Progenitor cell of endocrine pancreas (in vitro differentiated cells): ENCODE measurements at regions not wholly inside any gene's neighbourhood (a gene's known extent, or its start where the extent isn't known, plus 50 kb on each side); places are given as distances from the start of the nearest gene placed in this dataset.

Experiments
- DNase-seq: peaks from one replicate; pipeline ENCODE4 v3.0.0; 2021; ENCODE audit warnings: low spot score; ENCODE audit not compliant: unreplicated experiment
- H3K27ac Mint-ChIP-seq: 2 replicates; pipeline ENCODE4 v1.8.0; 2021; ENCODE audit warnings: mild to moderate bottlenecking, moderate library complexity, mixed read lengths
- H3K27me3 Mint-ChIP-seq: 2 replicates; pipeline ENCODE4 v1.8.0; 2021; ENCODE audit warnings: mixed read lengths
- H3K36me3 Mint-ChIP-seq: 2 replicates; pipeline ENCODE4 v1.8.0; 2022; ENCODE audit warnings: mixed read lengths; ENCODE audit not compliant: insufficient read depth
- H3K4me1 Mint-ChIP-seq: 2 replicates; pipeline ENCODE4 v1.8.0; 2021; ENCODE audit warnings: low read depth, mixed read lengths
- H3K4me3 Mint-ChIP-seq: 2 replicates; pipeline ENCODE4 v1.8.0; 2021; ENCODE audit warnings: low read depth, mild to moderate bottlenecking, moderate library complexity, mixed read lengths
- H3K9me3 Mint-ChIP-seq: 2 replicates; pipeline ENCODE4 v1.8.0; 2021; ENCODE audit warnings: low read depth, mixed read lengths
- CTCF ChIP-seq: fragments of 200-600 bp; sonication (generic); IDR thresholded peaks from one replicate; pipeline ENCODE4 v1.5.0; 2021; ENCODE audit warnings: antibody characterized with exemption, mild to moderate bottlenecking; ENCODE audit not compliant: unreplicated experiment

DNA sequence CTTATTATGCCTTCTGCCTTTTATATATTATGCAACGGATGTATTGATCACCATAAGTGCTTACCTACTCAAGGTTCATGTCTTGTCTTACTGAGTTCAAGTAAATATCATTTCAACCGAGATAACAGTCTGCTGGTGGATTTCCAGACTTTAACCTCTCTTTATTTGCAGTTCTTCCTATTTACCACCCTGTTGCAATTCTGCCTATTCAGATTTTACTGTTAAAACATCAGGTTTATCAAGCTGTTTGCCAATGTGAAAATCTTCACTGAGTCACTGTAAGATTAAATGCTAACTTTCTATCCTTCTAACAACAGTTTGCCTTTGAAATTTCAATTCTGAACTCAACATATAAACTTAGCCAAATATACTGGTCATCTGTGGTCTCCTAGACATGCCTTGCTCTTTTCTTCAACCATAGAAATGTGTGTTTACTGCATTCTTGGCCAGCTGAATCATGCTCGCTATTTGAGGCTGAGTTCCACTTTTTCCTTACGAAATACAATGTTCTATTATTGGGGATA lies 471.7 kb upstream of the RORB start:
- Mint-ChIP-seq H3K4me3 (no peak overlapping the region), H3K27ac (no peak overlapping the region), H3K4me1 (peaks cover 7% of the 10 kb centered on the region), H3K9me3 (peaks cover 2% of the 10 kb centered on the region), H3K27me3 (no peaks in the 10 kb centered on the region), H3K36me3 (no peaks in the 10 kb centered on the region)
- no peak for TF ChIP-seq CTCF
- no peak for DNase-seq

GRCh38 chr9:74032421-74032820 lies 464.7 kb upstream of the RORB start:
- Mint-ChIP-seq H3K4me1 (peaks cover 2% of the 10 kb centered on the region), H3K9me3 (no peaks in the 10 kb centered on the region), H3K27ac (no peak overlapping the region), H3K36me3 (no peaks in the 10 kb centered on the region), H3K4me3 (no peak overlapping the region), H3K27me3 (no peaks in the 10 kb centered on the region)
- DNase-seq: no peak
- TF ChIP-seq CTCF: no peak

GRCh38 chr9:74035786-74036185 lies 461.3 kb upstream of the RORB start:
- H3K27me3 Mint-ChIP-seq: no peaks in the 10 kb centered on the region
- no peak overlapping the region for H3K27ac Mint-ChIP-seq

GRCh38 chr9:74036549-74037231 lies 460.4 kb upstream of the RORB start:
- H3K4me1 Mint-ChIP-seq: peaks cover 2% of the 10 kb centered on the region
- H3K4me3 Mint-ChIP-seq: no peak overlapping the region
- no peak for DNase-seq
- H3K9me3 Mint-ChIP-seq: no peaks in the 10 kb centered on the region
- no peaks in the 10 kb centered on the region for H3K27me3 Mint-ChIP-seq
- TF ChIP-seq CTCF: no peak
- no peaks in the 10 kb centered on the region for H3K36me3 Mint-ChIP-seq
- no peak overlapping the region for H3K27ac Mint-ChIP-seq

More at GRCh38 chr9:74035786-74036185, 461.3 kb upstream of the RORB start:
- Mint-ChIP-seq H3K4me3 (no peak overlapping the region), H3K36me3 (no peaks in the 10 kb centered on the region), H3K4me1 (peaks cover 2% of the 10 kb centered on the region), H3K9me3 (no peaks in the 10 kb centered on the region)
- TF ChIP-seq CTCF: no peak
- DNase-seq: no peak

- H3K27ac Mint-ChIP-seq: no peak overlapping the region
- no peak for TF ChIP-seq CTCF
- H3K27me3 Mint-ChIP-seq: no peaks in the 10 kb centered on the region
- H3K36me3 Mint-ChIP-seq: no peaks in the 10 kb centered on the region
- peaks cover 2% of the 10 kb centered on the region for H3K4me1 Mint-ChIP-seq
- no peaks in the 10 kb centered on the region for H3K9me3 Mint-ChIP-seq
- DNase-seq: no peak
- H3K4me3 Mint-ChIP-seq: no peak overlapping the region
Observed at GRCh38 chr9:74037274-74037673, 459.9 kb upstream of the RORB start.
